Thoracic aorta (tissue), 2 donors: ENCODE measurements at regions not wholly inside any gene's neighbourhood (a gene's known extent, or its start where the extent isn't known, plus 50 kb on each side); places are given as distances from the start of the nearest gene placed in this dataset.
"Not testable (repeated sequence)": the region's sequence is repeated elsewhere in the genome, so short reads cannot be mapped to it uniquely, and the experiment has no call there.

Source experiments
- ATAC-seq: fragments of 150-250 bp; one replicate; pipeline ENCODE4 v1.8.0; 2017; ENCODE audit warnings: low read depth; ENCODE audit not compliant: insufficient number of reproducible peaks, low FRiP score
- DNase-seq: peaks from one replicate; pipeline ENCODE4 v3.0.0-alpha.2; 2020; ENCODE audit warnings: low spot score
- H3K27ac ChIP-seq, 2 donors: fragments of 200-600 bp; sonication (generic); 1 replicate in 1 of 2; 2 replicates in 1 of 2; pipeline ENCODE4 v1.5.1; 2016; ENCODE audit warnings: mild to moderate bottlenecking in 2 of 2, moderate library complexity in 2 of 2
- H3K27me3 ChIP-seq: fragments of 200-600 bp; sonication (generic); replicated peaks from 2 replicates; pipeline ENCODE4 v1.6.0; 2016; ENCODE audit warnings: mild to moderate bottlenecking; ENCODE audit not compliant: insufficient read depth
- H3K36me3 ChIP-seq: fragments of 200-600 bp; sonication (generic); one replicate; pipeline ENCODE4 v1.5.1; 2016
- H3K4me1 ChIP-seq, 2 donors: fragments of 200-600 bp; sonication (generic); 1 replicate in 1 of 2; 2 replicates in 1 of 2; pipeline versions ENCODE4 v1.5.1 to v1.6.0; 2016; ENCODE audit warnings: low read depth in 2 of 2, mild to moderate bottlenecking in 1 of 2; ENCODE audit not compliant: control insufficient read depth in 1 of 2
- H3K4me3 ChIP-seq: fragments of 200-600 bp; sonication (generic); 2 replicates; pipeline ENCODE4 v1.5.1; 2016; ENCODE audit warnings: mild to moderate bottlenecking
- H3K9me3 ChIP-seq: fragments of 200-600 bp; sonication (generic); 2 replicates; pipeline ENCODE4 v1.5.1; 2016
- CTCF ChIP-seq: fragments of 200-600 bp; sonication (generic); IDR thresholded peaks from one replicate; pipeline ENCODE4 v1.5.1; 2019; ENCODE audit warnings: antibody characterized with exemption

- ATAC-seq (no peak), DNase-seq (no peak)
- Histone ChIP-seq H3K27ac (no peak overlapping the region), H3K4me3 (no peak overlapping the region), H3K27me3 (no peaks in the 10 kb centered on the region), H3K36me3 (no peaks in the 10 kb centered on the region), H3K4me1 (no peaks in the 10 kb centered on the region), H3K9me3 (no peaks in the 10 kb centered on the region)
- TF ChIP-seq CTCF, result no peak
Measured at GRCh38 chr6:82525775-82526495, 162.3 kb downstream of the TPBG start.

- not testable (repeated sequence) for H3K27ac ChIP-seq, H3K27me3 ChIP-seq, H3K36me3 ChIP-seq, ATAC-seq, H3K9me3 ChIP-seq, DNase-seq, H3K4me3 ChIP-seq, H3K4me1 ChIP-seq
Measured at GRCh38 chr6:82529960-82530460, 166.4 kb downstream of the TPBG start.

- no peak for TF ChIP-seq CTCF
- Histone ChIP-seq H3K4me3 (no peak overlapping the region), H3K36me3 (no peaks in the 10 kb centered on the region), H3K27ac (no peak overlapping the region), H3K4me1 (no peaks in the 10 kb centered on the region), H3K27me3 (no peaks in the 10 kb centered on the region), H3K9me3 (no peaks in the 10 kb centered on the region)
- ATAC-seq, result no peak
- DNase-seq, result no peak
Measured at GRCh38 chr6:82534876-82535275, 171.3 kb downstream of the TPBG start.

- not testable (repeated sequence) for H3K4me1 ChIP-seq, H3K27me3 ChIP-seq, H3K9me3 ChIP-seq, H3K4me3 ChIP-seq, H3K36me3 ChIP-seq, H3K27ac ChIP-seq, ATAC-seq, DNase-seq
Measured at GRCh38 chr6:82549480-82549879, 185.9 kb downstream of the TPBG start.

GRCh38 chr6:82551311-82551710 lies 187.7 kb downstream of the TPBG start:
- DNase-seq, H3K4me1 ChIP-seq, H3K9me3 ChIP-seq, H3K27ac ChIP-seq, H3K4me3 ChIP-seq, ATAC-seq, H3K27me3 ChIP-seq, H3K36me3 ChIP-seq: not testable (repeated sequence)

- no peak for ATAC-seq
- no peak for DNase-seq
- no peaks in the 10 kb centered on the region for H3K36me3 ChIP-seq
- H3K9me3 ChIP-seq, result no peaks in the 10 kb centered on the region
- no peaks in the 10 kb centered on the region for H3K27me3 ChIP-seq
- no peak overlapping the region for H3K4me3 ChIP-seq
- TF ChIP-seq CTCF, result no peak
- H3K4me1 ChIP-seq, result no peaks in the 10 kb centered on the region
- no peak overlapping the region for H3K27ac ChIP-seq
Measured at GRCh38 chr6:82551831-82552230, 188.2 kb downstream of the TPBG start.
